HG03045 (cell line): ENCODE measurements at regions not wholly inside any gene's neighbourhood (a gene's known extent, or its start where the extent isn't known, plus 50 kb on each side); places are given as distances from the start of the nearest gene placed in this dataset.
"Not testable (repeated sequence)": the region's sequence is repeated elsewhere in the genome, so short reads cannot be mapped to it uniquely, and the experiment has no call there.

Source experiments
- ATAC-seq: cut with Tn5 transposase; IDR thresholded peaks from one replicate; pipeline ENCODE4 v1.9.1; 2021; ENCODE audit warnings: mild to moderate bottlenecking, moderate library complexity; ENCODE audit not compliant: unreplicated experiment

DNA sequence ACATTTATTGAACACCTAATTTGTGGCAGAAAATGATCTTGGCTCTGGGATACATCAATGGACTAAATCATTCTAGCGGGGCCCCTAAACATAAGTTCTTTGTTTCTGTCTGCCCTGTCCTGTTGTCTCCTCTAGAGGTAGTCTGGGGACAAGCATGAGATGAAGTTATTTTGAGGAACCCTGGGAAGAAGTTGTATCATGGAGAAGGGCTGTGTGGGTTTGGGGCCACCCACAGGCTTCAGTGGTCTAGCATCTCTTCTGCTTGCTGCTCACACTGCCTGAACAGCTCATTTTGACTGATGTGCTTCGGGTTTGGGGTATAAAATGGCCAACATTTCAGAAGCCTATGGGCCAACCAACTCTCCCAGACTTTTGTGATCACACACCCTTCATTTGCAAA, 50.3 kb upstream of the OSBPL11 start:
- no peak for ATAC-seq

DNA sequence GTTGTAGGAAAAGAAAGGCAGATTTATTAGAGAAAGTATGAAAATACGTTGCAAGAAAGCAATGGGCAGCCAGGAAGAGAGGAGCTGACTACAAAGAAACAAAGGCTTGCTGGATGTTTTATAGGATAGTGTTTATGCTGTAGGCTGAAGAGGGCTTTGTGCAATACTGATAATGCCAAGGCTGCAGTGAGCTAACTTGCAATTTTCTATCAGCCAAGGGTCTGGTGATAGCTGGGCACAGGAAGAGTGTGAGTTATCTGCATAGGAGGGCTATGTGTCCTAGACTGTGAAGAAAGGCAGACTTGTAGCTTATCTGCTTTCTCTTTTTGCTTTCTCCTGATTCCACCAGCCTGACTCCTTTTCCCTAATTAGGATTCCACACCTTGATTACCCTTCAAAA, 51.3 kb upstream of the OSBPL11 start:
- ATAC-seq = no peak

DNA sequence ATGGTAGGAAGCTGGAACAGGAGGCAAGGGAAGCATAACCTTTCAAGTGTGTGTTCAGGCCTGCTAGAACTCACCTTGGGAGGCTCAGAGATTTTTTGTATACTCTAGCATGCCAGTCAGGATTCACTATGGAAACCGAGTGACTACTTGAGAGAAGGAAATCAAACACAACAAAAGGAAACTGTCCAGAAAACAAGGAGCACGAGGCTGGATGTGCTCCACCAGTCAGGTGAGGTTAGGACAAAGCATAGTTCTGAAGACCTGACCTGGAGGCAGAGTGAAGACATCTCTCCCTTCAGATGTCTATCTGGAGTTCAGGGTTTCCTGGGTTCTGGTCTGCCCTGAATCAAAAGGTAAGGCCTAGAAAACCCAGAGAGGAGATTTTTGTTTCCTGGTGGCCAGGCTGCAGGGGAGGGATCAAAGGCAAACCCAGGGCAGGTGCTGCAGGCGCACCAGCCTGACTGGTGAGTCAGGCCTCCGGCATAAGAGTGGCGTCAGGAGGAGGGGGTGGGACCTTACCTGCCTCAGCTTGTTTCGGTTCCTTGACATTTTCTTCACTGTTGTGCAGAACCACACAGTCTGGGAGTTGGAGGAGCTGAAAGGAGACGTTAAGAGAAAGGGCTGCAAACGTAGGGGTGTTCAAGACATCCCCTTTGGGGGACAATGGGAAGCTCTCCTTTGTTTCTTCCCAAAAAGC, 52.2 kb upstream of the OSBPL11 start:
- no peak for ATAC-seq

DNA sequence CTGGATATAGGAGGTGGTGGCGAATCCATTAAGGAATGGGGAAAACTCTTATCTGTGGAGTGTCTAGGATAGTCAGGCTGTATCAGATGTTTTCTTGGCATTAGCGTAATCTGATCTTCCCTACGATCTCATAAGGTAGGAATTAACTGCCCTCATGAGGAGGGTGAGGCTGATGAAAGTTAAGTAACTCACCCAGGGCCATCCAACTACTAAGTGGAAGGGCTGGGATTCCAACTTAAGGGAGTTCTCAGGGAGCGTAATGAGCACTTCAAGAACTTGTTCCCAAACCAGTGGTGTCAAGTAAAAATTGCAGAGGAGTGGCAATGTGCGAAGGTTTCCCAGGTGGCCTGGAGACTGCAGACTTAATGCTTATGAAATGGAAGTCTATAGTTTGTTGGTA, 55.9 kb upstream of the OSBPL11 start:
- no peak for ATAC-seq

DNA sequence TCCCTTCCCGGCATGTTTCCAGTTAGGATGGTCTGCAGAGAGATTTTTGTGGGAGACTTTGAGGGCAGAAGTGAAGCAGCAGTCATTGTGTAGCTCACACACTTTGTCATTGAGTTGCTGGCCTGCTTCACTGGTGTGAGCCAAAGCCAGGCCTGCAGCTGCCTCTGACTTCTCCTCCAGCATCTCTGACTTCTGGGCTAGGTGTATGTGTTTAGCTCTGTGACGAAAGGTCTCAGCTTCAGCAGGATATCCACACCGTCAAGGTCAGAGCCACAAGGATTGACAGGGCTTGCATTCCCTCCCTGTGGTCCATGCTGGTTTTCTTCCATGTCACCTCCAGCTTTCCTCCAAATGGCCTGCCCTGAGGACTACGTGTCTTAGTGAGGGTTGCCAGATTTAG, 57.1 kb upstream of the OSBPL11 start:
- no peak for ATAC-seq

DNA sequence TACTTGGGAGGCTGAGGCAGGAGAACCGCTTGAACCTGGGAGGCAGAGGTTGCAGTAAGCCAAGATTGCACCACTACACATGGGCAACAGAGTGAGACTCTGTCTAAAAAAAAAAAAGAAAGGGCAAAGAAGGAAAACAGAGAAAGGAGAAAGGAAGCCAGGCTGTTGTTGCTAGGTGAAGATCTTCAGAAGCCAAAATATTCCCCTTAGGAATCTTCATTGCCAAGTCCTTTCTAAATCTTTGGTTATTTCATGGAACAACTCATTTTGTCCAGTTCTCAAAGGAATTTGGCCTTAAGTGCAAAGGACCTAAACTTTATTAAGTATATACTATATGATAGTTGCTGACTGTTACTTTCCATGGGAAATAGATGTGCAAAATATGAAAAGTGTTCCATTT, 59.2 kb upstream of the OSBPL11 start:
- no peak for ATAC-seq

DNA sequence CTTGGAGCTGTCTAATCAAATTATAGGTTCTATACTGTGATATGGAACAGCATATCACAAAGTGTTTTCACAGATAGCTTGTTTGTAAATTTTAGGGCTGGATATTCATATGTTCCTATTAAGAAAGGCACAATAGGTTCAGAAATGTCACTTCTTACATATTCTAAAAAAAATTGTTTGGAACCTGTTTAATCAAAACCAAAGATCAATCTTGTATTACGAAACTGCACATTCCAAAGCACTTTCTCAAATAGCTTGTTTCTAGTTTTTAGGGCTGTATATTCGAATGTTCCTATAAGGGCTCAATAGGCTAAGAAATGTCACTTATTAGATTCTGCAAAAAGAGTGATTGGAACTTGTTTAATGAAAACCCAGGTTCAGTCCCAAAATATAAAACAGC, 67.4 kb upstream of the OSBPL11 start:
- ATAC-seq = no peak

DNA sequence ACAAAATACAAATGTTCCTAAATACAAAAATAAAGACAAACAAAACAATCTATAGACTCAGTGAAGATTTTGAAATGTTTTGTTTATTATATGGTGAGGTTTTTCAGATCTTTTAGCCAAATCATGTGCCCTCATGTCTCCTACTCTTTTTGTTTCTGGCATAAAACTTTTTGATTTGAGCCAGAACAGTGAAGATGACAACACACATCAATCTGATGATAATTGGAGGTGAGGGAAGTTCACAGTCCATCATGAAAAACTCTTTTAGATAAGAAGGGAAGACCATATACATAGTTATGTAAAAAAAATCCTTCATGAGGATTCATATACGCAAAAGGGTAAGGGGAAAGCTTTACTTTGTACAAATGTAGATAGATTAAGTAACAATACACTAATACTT, 75.1 kb upstream of the OSBPL11 start:
- ATAC-seq = no peak

DNA sequence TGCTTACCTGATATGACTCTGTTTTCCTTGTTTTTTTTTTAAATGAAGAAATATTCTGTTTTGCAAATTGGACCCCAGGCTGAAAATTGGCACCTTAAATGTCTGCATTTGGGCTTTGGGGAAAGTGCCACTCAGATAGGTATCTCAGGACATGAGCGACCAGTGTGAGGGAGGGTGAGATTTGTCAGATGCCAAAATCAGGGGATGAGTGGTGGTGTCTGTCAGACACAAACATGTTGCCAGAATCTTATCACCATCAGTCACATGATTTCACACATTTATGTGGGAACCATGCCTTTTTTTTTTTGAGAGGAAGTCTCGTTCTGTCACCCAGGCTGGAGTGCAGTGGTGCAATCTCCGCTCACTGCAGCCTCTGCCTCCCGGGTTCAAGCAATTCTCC, 75.6 kb upstream of the OSBPL11 start:
- ATAC-seq = no peak

DNA sequence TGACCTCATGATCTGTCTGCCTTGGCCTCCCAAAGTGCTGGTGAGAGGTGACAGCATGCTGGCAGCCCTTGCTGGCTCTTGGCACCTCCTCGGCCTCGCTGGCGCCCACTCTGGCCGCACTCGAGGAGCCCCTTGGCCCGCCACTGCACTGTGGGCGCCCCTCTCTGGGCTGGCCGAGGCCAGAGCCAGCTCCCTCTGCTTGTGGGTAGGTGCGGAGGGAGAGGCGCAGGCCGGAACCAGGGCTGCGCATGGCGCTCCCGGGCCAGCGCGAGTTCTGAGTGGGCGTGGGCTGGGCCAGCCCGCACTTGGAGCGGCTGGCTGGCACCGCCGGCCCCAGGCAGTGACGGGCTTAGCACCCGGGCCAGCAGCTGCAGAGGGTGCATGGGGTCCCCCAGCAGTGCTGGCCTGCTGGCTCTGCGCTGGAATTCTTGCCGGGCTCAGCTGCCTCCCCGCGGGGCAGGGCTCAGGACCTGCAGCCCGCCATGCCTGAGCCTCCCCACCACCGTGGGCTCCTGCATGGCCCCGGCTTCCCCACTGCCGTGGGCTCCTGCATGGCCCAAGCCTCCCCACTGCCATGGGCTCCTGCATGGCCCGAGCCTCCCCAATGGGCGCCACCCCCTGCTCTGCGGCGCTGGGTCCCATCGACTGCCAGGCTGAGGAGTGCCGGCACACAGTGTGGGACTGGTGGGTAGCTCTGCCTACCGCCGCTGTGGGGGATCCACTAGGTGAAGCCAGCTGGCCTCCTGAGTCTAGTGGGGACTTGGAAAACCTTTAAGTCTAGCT, 76.4 kb upstream of the OSBPL11 start:
- no peak for ATAC-seq

DNA sequence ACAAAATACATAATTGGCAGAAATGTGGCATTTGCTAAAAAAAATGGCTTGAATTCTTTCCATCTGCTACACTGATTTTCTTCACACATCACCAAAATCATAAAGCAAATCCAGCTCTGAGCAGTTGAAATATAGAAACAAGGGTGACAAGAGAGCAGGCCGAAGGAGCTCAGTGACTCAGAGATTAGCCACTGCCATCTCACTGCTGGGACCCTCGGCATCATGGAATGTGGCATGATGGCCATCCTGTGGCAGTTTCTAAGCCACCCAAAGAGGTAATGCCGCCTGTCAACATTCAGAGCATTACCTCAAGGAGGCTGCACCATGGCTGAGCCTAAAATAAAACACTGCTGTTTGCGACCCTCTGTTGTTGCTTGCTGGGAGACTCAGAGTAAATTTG, 80.5 kb upstream of the OSBPL11 start:
- no peak for ATAC-seq

DNA sequence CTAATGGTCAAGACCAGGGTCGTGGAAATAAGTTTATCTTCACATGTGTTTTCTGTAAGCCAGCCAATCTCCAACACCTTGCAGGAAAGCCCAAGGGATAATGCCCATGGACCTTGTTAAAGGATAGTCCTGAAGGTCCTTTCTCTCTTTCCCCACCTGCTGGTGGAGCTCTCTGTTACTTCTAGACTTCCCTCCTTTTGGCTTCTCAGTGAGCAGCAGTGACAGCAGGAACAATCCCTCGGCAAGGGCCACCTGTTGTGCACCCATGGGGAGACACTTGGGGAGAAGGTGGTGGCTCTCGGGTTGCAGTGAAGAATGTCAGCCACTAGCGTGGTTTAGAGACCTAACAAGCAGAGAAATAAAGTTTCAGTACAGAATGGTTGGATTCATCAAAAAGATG, 84.0 kb upstream of the OSBPL11 start:
- ATAC-seq = no peak

DNA sequence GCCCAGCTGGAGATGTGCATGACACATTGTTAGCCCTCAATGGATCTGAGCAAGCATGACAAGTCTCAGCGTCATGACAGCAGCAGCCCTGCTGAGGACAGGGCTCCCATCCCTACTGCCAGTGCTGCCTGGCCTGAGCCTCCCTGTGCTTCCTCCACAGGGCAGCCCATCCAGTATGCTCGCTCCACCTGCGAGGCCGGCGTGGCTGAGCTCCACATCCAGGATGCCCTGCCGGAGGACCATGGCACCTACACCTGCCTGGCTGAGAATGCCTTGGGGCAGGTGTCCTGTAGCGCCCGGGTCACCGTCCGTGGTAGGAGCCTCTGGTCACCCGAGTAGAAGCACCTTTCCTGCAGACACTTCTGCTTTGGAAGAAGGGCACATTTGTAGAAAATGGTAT, 85.8 kb upstream of the OSBPL11 start:
- ATAC-seq = no peak

DNA sequence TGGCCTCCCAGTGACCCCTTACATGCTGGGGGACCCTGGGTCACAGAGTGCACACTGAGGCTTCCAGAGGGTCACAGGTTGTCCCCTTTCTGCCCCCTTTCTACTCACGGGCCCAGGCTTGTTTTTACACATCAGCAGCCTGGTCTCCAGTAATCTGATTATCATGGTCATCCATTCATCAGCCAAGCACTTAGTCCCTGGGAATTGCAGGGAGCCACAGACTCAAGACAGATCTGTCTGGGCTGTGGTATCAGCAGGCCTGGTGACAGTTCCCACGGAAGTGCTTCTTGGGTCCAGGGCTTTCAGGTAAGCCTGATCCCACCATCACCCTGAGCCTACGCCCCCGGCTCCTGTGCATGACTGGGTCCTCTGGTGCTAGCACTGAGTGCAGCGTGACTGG, 86.6 kb upstream of the OSBPL11 start:
- ATAC-seq = not testable (repeated sequence)

DNA sequence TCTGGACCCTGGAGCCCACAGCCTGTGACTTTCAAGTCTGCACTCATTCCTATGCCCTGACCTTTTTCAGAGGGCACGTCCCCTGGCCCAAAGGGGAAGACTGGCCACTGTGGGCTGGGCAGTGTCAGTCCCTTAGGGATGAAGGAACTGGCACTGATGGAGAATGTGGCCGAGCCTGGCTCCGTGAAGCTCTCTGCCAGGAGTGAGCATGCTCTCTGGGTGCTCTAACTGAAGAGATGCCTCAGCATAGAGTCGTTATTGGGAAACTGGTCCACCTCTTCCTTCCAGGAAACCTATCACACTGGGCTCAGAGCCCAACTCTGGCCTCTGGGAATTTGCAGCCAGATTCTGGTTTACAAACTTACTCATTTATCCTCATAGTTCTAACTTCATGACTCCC, 87.3 kb upstream of the OSBPL11 start:
- not testable (repeated sequence) for ATAC-seq

DNA sequence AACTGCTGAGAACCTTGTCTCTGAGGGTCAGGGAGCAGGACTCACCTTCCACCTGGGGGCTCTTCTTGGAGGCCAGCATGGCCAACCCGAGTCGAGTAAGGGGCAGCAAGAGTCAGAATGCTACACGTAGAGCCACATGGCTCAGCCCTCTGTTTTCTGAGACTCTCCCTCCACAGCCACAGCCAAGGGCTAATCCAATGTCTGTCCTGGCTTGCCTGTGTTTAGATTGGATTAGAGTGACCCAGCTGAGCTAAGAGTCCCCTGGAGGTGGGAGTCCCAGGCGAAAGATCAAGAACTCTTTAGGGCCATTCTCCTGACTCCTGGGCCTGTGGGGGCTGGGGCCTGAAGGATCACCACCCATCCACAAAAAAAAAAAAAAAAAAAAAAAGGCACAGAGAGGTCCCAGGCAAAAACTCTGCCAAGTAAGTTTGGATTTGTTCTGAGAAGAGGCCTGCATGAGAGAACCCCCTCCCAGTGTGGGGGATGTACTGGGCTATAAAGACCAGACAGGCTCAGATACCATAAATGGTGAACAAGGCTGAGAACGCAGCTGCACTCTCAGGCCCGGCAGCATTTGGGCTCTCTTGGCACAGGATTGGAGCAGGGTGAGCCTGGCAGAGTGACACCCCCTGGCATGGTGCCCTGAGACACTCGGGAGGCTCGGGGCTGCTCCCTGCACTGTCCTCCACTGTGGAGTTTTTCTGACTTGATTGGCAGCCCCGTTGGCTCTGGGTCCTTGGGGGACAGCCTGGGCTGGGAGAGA, 88.0 kb upstream of the OSBPL11 start:
- ATAC-seq = no peak

DNA sequence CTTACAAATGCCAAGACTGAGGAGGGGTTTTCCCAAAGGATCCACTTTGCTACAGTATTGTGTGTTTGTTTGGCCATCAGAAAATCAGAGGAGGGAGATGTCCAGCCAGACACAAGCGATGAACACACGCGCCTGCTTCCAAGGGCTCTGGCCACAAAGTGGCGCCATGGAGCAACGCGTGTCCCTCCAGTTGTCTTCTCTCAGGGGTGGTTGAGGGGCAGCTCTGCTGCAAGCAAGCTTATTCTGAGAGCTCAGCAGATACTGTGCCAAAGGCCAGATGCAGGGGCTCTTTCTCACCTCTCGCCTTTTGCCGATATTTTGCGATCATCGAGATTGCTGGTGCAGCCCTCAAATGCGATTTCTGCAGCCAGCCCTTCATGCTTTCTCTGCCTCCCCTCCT, 88.9 kb upstream of the OSBPL11 start:
- no peak for ATAC-seq

DNA sequence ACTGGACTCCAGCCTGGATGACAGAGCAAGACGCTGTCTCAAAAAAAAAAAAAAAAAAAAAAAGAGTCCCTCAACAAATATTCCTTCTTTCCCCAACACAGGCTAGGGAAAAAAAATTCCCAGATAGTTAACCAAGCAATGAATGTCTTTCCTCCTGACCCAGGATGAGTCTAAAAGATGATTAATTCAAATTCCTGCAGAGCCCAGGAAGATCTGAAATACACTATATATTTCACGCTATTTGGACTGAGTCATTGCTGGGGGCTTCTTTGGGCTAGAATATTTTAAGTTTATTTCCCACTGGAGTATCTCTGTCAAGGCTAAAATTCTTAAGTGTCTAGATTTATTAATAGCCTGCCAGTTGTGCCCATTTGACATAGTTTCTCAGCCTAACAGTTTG, 90.4 kb upstream of the OSBPL11 start:
- not testable (repeated sequence) for ATAC-seq

DNA sequence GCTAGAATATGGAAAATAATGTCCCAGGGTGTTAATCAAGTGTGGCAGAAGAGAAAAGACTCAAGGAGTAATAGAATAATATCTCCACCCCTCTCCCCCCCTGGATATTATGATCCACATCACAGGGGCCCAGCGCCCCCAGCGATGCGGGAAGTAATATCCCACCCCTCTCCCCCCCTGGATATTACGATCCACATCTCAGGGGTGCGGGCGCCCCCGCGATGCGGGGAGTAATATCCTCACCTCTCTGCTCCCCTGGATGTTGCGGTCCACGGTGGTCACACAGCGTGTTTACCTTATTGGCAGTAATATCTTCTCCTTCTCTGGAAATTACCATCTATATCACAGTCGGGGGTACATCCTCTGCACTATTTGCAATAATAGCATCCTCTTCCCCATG, 97.1 kb upstream of the OSBPL11 start:
- no peak for ATAC-seq

DNA sequence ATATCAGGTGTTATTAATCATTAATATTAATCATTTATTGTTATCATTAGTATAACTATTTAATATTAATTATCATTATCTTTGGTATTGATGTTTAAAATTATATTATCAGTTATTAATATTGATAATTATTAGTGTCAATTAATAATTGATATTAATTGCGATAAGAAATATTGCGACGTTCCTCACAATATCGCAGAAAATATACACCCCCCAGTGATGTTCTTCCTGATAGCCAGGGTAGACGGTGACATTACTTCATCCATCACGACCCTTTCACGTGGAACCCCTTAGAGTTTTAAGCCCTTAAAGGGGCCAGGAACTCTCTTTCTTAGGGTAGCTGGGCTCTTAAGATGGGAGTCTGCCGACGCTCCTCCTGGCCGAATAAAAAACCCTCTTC, 98.6 kb upstream of the OSBPL11 start:
- ATAC-seq = no peak

DNA sequence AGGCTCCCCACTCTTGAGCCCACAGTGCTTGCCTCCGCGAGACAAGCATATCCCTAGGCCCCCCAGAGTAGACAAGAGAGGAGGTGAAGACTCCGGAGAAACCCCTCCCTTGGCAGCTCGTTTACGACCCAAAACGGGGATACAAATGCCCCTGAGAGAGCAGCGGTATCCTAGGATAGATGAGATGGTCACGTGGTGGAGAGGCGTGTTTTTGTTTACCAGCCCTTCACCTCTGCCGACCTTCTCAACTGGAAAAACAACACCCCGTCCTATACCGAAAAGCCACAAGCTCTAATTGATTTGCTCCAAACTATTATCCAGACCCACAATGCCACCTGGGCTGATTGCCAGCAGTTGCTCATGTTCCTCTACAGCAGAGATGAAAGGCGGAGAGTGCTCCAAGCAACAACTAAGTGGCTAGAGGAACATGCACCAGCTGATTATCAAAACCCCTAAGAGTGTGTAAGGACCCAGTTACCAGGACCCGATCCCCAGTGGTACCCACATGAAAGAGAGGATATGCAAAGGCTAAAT, 99.5 kb upstream of the OSBPL11 start:
- ATAC-seq = no peak

DNA sequence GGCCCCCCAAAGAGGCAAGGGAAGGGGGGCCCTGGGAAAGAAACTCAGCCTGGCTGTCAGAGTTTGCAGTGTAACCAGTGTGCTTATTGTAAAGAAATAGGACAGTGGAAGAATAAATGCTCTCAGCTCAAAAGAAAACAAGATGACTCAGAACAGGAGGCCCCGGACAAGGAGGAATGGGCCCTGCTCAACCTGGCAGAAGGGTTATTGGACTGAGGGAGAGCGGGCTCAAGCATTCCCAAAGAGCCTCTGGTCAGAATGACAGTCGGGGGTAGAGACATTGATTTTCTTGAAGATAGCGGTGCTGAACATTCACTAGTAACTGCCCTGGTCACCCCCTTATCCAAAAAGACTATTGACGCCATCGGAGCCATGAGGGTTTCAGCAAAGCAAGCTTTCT, 100.4 kb upstream of the OSBPL11 start:
- no peak for ATAC-seq
